GM18519 (cell line): ENCODE measurements at regions not wholly inside any gene's neighbourhood (a gene's known extent, or its start where the extent isn't known, plus 50 kb on each side); places are given as distances from the start of the nearest gene placed in this dataset.

Source experiments
- ATAC-seq: cut with Tn5 transposase; IDR thresholded peaks from one replicate; pipeline ENCODE4 v1.9.1; 2021; ENCODE audit warnings: mild to moderate bottlenecking, moderate library complexity; ENCODE audit not compliant: unreplicated experiment, low FRiP score

DNA sequence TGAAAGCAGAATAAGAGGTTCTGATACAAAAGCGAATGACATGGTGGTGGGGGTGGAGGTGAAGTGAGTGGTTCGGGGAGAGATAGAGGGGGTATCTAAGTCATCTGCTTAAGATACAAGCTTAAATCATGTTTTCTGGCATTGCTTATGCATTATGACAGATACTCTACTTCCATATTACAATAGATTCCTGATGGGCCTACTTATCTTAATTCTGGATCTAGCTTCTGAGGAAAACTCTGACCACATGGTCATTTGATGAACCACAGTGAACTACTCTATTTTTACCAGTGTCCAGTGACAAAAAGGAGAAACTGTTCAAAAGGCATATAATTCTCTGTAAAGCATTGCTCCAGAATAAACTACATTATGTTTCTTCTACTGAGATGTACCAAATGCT, 673.7 kb upstream of the CCDC54 start:
- no peak for ATAC-seq

GRCh38 chr3:106707347-106707746, 669.9 kb upstream of the CCDC54 start:
- ATAC-seq, result no peak

DNA sequence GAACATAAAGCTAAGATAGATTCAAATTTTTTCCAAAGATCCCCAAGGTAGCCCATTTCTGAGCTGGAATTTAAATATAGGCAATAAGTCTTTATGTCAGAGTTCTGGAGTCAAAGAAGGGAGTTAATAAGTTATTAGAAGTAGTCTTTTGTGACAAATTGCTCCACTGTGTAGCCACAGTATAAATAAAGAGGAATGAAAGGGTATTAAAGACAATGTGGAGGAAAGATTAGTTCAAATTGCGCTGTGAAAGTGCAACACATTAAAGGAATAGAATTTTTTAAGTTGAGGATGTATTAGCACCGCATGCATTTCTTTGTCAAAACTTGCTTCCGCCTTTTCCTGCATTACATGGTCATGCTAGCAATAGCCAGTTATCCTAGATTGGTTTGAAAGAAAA, 666.6 kb upstream of the CCDC54 start:
- no peak for ATAC-seq

GRCh38 chr3:106711650-106712049, 665.6 kb upstream of the CCDC54 start:
- no peak for ATAC-seq

GRCh38 chr3:106714400-106714799, 662.8 kb upstream of the CCDC54 start:
- no peak for ATAC-seq

DNA sequence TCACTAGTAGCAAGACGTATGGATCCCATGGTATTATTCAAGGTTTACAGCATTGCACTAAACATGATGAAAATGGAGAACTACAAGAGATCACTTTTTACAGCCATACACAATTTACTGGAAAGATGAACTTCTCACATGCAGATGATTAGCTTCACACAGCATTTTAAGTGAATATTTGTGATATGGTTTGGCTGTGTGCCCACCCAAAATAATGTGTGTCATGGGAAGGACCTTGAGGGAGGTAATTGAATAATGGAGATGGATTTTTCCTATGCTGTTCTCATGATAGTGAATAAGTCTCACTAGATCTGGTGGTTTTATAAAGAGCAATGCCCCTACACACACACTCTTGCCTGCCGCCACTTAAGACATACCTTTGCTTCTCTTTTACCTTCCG, 662.0 kb upstream of the CCDC54 start:
- ATAC-seq, result no peak

- ATAC-seq, result no peak
Observed at GRCh38 chr3:106717178-106717780, 660.0 kb upstream of the CCDC54 start.

DNA sequence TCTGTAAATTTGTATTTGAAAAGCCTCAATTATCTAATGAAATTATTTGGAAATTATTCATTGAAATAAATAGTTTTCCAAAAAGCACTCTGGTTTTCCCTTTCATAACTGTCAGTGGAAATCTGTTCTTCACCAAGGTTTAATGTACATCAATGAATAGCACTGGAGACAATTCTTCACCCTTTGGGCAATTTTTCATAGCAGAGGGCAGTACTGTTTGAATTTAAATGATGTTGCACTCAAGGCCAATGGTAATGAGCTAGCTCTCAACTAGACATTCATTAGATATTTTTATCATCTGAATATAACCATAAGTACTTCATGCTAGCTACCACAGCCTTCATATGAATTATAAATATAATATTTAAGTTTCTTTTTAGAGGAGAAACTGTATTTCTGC, 658.2 kb upstream of the CCDC54 start:
- no peak for ATAC-seq

- no peak for ATAC-seq
Observed at GRCh38 chr3:106719583-106719982, 657.7 kb upstream of the CCDC54 start.

- no peak for ATAC-seq
Observed at GRCh38 chr3:106720510-106720909, 656.7 kb upstream of the CCDC54 start.

GRCh38 chr3:106725566-106725965, 651.7 kb upstream of the CCDC54 start:
- no peak for ATAC-seq

DNA sequence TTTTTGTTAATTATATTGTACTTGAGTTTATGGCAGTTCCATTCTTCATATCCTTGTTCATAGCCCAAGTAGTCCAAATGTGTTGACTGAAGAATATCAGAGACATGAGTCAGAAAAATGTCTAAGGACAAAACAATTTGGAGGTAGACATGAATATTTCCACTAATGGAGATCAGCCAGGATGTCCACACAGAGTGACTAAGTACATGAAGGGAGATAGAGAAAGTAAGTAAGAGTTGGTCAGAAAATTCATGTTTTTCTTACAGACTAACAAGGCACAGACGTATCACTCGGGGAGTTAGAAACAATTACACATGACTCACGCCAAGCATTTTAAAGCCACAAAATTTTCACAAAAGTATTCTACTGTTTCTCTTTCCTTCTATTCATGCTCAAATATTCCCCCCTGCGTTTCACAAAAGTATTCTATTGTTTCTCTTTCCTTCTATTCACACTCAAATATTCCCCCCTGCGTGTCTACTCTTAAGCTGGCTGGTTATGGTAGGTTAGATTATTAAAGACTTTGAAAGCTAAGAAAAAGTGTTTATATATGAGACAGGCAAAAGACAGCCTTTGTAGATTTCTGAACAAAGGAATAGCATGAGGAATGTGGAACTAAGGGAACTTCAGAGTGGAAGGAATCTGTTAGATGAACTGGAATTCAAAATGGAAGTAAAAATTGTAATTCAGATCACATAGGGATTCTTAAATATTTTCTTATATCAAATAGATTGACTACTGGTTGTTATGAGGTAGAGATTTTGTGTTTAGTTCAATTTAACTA, 648.7 kb upstream of the CCDC54 start:
- ATAC-seq, result no peak

- no peak for ATAC-seq
Observed at GRCh38 chr3:106729481-106729880, 647.8 kb upstream of the CCDC54 start.

DNA sequence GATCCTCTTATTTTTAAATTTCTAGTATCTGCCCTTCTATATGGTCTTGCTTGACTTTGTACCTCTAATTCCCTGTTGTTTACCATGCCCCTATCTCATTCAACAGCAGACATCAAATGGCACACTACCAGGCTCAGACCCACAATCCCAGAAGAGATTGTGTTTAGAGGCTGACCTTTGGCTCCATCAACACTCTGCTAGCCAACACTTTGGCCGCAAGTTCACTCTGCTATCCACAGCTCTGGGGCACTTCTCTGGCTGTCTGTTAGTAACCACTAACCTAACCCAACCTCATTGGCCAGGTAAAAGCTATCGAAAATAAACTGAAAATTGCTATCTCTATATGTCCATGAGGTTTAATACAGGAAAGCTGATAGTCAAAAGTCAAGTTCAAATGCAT, 646.0 kb upstream of the CCDC54 start:
- no peak for ATAC-seq

DNA sequence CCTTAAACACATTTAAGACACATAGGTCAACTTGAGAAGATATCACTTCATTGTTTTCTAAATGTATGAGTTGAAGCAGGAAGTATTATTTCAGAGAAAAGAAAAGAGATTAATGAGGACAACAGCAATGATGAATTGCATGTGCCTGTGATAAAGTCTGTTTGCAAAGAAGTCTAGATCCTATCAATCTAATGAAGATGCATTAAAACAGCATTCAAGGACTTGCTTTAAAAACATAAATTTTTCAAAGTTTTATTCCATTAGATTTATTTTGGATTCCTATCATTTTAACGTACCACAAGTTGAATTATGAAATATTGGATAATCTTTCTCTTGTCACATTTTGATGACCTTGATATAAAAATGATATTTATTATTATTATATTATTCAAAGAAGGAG, 642.5 kb upstream of the CCDC54 start:
- ATAC-seq, result no peak

- ATAC-seq, result no peak
Observed at GRCh38 chr3:106737265-106737664, 640.0 kb upstream of the CCDC54 start.

GRCh38 chr3:106740116-106740515, 637.1 kb upstream of the CCDC54 start:
- no peak for ATAC-seq

GRCh38 chr3:106745344-106746168, 631.7 kb upstream of the CCDC54 start:
- ATAC-seq, result no peak

- ATAC-seq, result no peak
Observed at GRCh38 chr3:106746286-106746685, 631.0 kb upstream of the CCDC54 start.

DNA sequence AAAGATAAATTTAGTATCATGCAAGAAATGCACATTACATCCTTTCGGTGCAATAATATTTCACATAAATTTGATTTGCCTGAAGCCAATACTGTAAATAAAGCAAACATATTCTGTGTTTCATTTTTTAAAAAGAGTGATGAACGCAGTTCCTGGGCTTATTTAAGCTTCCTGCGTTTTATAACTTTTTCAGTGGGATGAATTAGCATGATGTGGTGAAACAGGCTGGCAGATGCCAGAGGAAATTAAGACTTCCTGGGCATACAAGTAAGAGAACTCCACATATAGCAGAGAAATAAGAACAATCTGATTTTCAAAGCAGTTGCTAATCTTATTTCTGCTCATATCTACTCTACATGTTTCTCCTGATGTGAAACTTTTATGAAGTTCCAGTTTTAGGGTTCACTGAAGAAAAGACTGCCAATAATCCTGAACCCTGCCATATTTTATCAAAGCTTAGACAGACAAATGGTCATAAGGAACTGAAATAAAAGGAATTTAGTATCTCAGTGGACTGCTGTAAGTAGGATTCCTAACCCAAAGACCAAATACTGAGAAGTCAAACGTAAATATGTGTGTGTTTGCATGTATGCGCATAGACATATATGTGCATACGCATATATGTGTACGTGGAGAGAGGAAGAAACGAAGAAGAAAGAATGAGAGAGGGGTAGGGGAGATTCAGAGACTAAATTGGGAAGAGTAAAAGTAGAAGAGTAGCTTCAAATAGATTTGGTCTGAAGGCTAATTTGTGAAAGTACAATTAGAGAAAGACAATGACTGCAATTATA, 628.6 kb upstream of the CCDC54 start:
- ATAC-seq, result no peak

GRCh38 chr3:106750092-106750491, 627.1 kb upstream of the CCDC54 start:
- no peak for ATAC-seq
